ENCODE measurements at regions not wholly inside any gene's neighbourhood (a gene's known extent, or its start where the extent isn't known, plus 50 kb on each side); places are given as distances from the start of the nearest gene placed in this dataset.

DNA sequence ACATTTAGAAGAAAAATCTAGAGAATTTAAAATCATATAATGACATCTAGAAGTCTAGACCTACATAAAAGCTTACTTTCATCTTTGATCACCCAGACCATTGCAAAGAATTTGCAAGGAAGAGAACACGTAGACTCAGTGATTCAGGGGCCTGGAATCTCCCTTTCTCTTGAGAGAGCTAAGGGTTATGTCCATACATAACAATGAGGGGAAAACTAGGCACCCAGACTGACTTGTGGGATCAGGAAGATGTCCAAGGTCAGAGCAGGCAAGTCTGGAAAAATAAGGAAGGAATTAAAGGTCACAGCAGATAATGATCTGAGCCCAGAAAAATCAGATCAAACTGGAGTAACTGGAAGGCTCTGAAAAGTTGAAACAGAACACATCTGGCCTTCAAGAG is 198.4 kb upstream of the SFRP2 start:
- no peak overlapping the region for H3K4me3 ChIP-seq (ENCODE audit: low read length in 2 of 2)
- H3K27me3 ChIP-seq (ENCODE audit: insufficient read depth, low read length), result no peaks in the 10 kb centered on the region
- ChIA-PET CTCF (ENCODE audit: partially characterized antibody) (no interaction called here), POLR2A (ENCODE audit: partially characterized antibody) (no interaction called here)
- no peaks in the 10 kb centered on the region for H3K36me3 ChIP-seq (ENCODE audit: insufficient read depth, low read length)
- peaks cover 0 to 15% (median 9%) of the 10 kb centered on the region in 8 donors for H3K9me3 Mint-ChIP-seq
- H3K4me3 Mint-ChIP-seq, result no peak overlapping the region
- H3K27me3 Mint-ChIP-seq, result peaks cover 4 to 6% of the 10 kb centered on the region in 2 donors
- H3K4me1 ChIP-seq (ENCODE audit: insufficient read depth, low read length), result no peaks in the 10 kb centered on the region
- H3K36me3 Mint-ChIP-seq, result no peaks in the 10 kb centered on the region
- H3K27ac Mint-ChIP-seq, result peak overlapping the region in 1 of 7 donors; percentile 8
- H3K27ac ChIP-seq (ENCODE audit: low read depth, low read length), result no peak overlapping the region
- DNase-seq, result no peak
- intact Hi-C loops (cut with micrococcal nuclease), result no loop called here
- no peaks in the 10 kb centered on the region for H3K9me3 ChIP-seq (ENCODE audit: control insufficient read depth in 1 of 2, low read length in 2 of 2)
- H3K4me1 Mint-ChIP-seq, result no peaks in the 10 kb centered on the region

DNA sequence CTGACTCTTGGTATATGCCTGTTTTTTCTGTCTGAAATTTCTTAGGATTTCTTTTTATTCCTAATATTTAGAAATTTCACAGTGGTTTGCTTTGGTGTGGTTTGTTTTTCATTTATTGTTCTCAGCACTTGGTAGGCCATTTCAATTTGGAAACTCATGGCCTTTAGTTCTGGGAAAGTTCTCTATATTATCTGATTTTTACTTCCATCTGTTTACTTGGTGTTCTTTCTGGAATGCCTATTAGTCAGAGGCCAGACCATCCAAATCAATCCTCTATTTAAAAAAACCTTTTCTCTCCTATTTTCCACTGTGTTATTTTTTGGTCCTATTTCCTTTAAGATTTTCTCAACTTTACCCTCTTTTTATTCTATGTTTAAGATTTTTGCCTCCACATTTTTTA is 188.1 kb upstream of the SFRP2 start:
- POLR2A ChIA-PET (ENCODE audit: partially characterized antibody), result no interaction called here

DNA sequence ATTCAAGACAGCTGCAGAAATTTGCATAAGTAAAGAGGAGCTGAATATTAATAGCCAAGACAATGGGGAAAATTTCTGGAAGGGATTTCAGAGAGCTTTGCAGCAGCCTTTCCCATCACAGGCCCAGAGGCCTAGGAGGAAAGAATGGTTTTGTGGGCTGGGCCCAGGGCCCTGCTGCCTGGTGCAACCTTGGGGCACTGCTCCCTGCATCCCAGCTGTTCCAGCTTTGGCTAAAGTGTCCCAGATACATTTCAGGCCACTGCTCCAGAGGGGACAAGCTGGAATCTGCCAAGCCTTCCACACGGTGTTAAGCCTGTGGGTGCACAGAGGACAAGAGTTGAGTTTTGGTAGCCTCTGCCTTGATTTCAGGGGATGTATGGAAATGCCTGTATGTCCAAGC is 185.6 kb upstream of the SFRP2 start:
- H3K27me3 Mint-ChIP-seq, result peaks cover 0 to 3% of the 10 kb centered on the region in 2 donors
- Histone ChIP-seq H3K9me3 (ENCODE audit: control insufficient read depth in 1 of 2, low read length in 2 of 2) (no peaks in the 10 kb centered on the region), H3K27me3 (ENCODE audit: insufficient read depth, low read length) (no peaks in the 10 kb centered on the region), H3K36me3 (ENCODE audit: insufficient read depth, low read length) (no peaks in the 10 kb centered on the region), H3K27ac (ENCODE audit: low read depth, low read length) (no peak overlapping the region), H3K4me3 (ENCODE audit: low read length in 2 of 2) (no peak overlapping the region), H3K4me1 (ENCODE audit: insufficient read depth, low read length) (no peaks in the 10 kb centered on the region)
- POLR2A ChIA-PET (ENCODE audit: partially characterized antibody), result no interaction called here
- intact Hi-C loops (cut with micrococcal nuclease), result no loop called here
- CTCF ChIA-PET (ENCODE audit: partially characterized antibody), result no interaction called here
- DNase-seq, result no peak
- no peak overlapping the region for H3K4me3 Mint-ChIP-seq
- H3K9me3 Mint-ChIP-seq, result peaks cover 3 to 35% (median 25%) of the 10 kb centered on the region in 8 donors
- H3K36me3 Mint-ChIP-seq, result peaks cover 3 to 5% of the 10 kb centered on the region in 2 donors
- no peak overlapping the region for H3K27ac Mint-ChIP-seq
- H3K4me1 Mint-ChIP-seq, result no peaks in the 10 kb centered on the region

More for the DNA sequence above, 188.1 kb upstream of the SFRP2 start:
- Mint-ChIP-seq H3K27ac (no peak overlapping the region), H3K4me1 (no peaks in the 10 kb centered on the region), H3K9me3 (peaks cover 3 to 48% (median 31%) of the 10 kb centered on the region in 8 donors), H3K4me3 (no peak overlapping the region), H3K36me3 (peaks cover 3 to 5% of the 10 kb centered on the region in 2 donors), H3K27me3 (peaks cover 0 to 3% of the 10 kb centered on the region in 2 donors)
- no peak for DNase-seq
- Histone ChIP-seq H3K27me3 (ENCODE audit: insufficient read depth, low read length) (no peaks in the 10 kb centered on the region), H3K4me1 (ENCODE audit: insufficient read depth, low read length) (no peaks in the 10 kb centered on the region), H3K27ac (ENCODE audit: low read depth, low read length) (no peak overlapping the region), H3K36me3 (ENCODE audit: insufficient read depth, low read length) (no peaks in the 10 kb centered on the region), H3K9me3 (ENCODE audit: control insufficient read depth in 1 of 2, low read length in 2 of 2) (no peaks in the 10 kb centered on the region), H3K4me3 (ENCODE audit: low read length in 2 of 2) (no peak overlapping the region)
- intact Hi-C loops (cut with micrococcal nuclease), result no loop called here
- CTCF ChIA-PET (ENCODE audit: partially characterized antibody), result no interaction called here

DNA sequence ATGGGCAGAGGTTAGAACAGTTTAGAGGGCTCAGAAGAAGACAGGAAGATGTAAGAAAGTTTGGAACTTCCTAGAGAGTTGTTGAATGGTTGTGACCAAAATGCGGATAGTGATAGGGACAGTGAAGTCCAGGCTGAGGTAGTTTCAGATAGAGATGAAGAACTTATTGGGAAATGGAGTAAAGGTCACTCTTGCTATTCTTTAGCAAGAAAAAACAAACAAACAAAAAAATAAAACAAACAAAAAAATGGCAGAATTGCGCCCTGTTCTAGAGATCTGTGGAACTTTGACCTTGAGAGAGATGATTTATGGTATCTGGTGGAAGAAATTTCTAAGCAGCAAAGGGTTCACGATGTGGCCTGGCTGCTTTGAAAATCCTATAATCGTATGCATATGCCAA is 185.1 kb upstream of the SFRP2 start:
- Histone ChIP-seq H3K9me3 (ENCODE audit: control insufficient read depth in 1 of 2, low read length in 2 of 2) (no peaks in the 10 kb centered on the region), H3K27me3 (ENCODE audit: insufficient read depth, low read length) (no peaks in the 10 kb centered on the region), H3K4me3 (ENCODE audit: low read length in 2 of 2) (no peak overlapping the region), H3K27ac (ENCODE audit: low read depth, low read length) (no peak overlapping the region), H3K36me3 (ENCODE audit: insufficient read depth, low read length) (no peaks in the 10 kb centered on the region), H3K4me1 (ENCODE audit: insufficient read depth, low read length) (no peaks in the 10 kb centered on the region)
- intact Hi-C loops (cut with micrococcal nuclease), result no loop called here
- Mint-ChIP-seq H3K36me3 (peaks cover 3 to 5% of the 10 kb centered on the region in 2 donors), H3K27ac (no peak overlapping the region), H3K4me1 (no peaks in the 10 kb centered on the region), H3K27me3 (peaks cover 0 to 3% of the 10 kb centered on the region in 2 donors), H3K4me3 (no peak overlapping the region), H3K9me3 (peaks cover 3 to 35% (median 25%) of the 10 kb centered on the region in 8 donors)
- no peak for DNase-seq
- POLR2A ChIA-PET (ENCODE audit: partially characterized antibody), result no interaction called here
- CTCF ChIA-PET (ENCODE audit: partially characterized antibody), result no interaction called here

DNA sequence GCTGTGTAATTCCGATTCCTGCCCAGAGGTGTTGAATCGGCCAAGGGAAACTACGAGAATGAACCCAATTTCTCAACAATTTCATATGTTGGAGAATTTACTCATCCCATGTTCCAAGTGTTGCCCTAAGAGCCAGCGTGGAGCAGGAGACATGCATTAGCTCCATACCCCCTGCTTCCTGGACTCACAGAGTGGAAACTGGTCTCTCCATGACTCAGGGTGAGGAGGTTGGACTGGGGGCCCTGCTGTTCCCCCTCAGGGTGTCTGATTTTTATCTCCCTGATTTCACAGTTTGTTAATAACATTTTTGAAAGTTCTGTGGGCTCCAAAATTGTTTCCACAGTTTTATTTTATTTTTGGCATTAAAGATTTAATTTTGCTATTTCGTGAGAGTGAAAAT is 183.0 kb upstream of the SFRP2 start:
- H3K4me1 Mint-ChIP-seq, result no peaks in the 10 kb centered on the region
- no peak overlapping the region for H3K27ac ChIP-seq (ENCODE audit: low read depth, low read length)

DNA sequence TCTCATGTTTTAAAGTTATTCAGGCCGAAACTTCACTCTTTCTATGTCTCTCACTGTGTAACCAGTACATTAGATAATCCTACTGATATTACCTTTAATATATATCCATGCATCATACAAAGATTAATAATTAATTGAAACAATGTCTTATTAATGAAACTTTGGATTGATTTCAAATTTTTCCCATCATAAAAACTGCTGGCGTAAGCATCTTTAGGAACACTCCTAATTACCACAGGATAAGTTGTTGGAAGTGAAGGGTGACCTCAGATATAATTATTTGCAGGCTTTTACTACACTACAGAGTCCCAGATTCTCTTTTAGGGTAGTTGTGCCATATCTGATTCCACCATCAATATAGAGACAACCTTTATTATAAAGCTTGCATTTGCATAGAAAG is 181.3 kb upstream of the SFRP2 start:
- Histone ChIP-seq H3K9me3 (ENCODE audit: control insufficient read depth in 1 of 2, low read length in 2 of 2) (no peaks in the 10 kb centered on the region), H3K4me3 (ENCODE audit: low read length in 2 of 2) (no peak overlapping the region), H3K27me3 (ENCODE audit: insufficient read depth, low read length) (no peaks in the 10 kb centered on the region), H3K27ac (ENCODE audit: low read depth, low read length) (no peak overlapping the region), H3K4me1 (ENCODE audit: insufficient read depth, low read length) (no peaks in the 10 kb centered on the region), H3K36me3 (ENCODE audit: insufficient read depth, low read length) (no peaks in the 10 kb centered on the region)
- ChIA-PET POLR2A (ENCODE audit: partially characterized antibody) (no interaction called here), CTCF (ENCODE audit: partially characterized antibody) (no interaction called here)
- H3K9me3 Mint-ChIP-seq, result peaks cover 3 to 17% (median 12%) of the 10 kb centered on the region in 8 donors
- peaks cover 3 to 4% of the 10 kb centered on the region in 2 donors for H3K36me3 Mint-ChIP-seq
- H3K4me1 Mint-ChIP-seq, result no peaks in the 10 kb centered on the region
- H3K4me3 Mint-ChIP-seq, result no peak overlapping the region
- H3K27ac Mint-ChIP-seq, result no peak overlapping the region
- peaks cover 0 to 3% of the 10 kb centered on the region in 2 donors for H3K27me3 Mint-ChIP-seq
- no peak for DNase-seq
- intact Hi-C loops (cut with micrococcal nuclease), result no loop called here

More for the DNA sequence above, 183.0 kb upstream of the SFRP2 start:
- H3K4me3 ChIP-seq (ENCODE audit: low read length in 2 of 2), result no peak overlapping the region
- H3K4me1 ChIP-seq (ENCODE audit: insufficient read depth, low read length), result no peaks in the 10 kb centered on the region
- no peaks in the 10 kb centered on the region for H3K36me3 ChIP-seq (ENCODE audit: insufficient read depth, low read length)
- no peaks in the 10 kb centered on the region for H3K27me3 ChIP-seq (ENCODE audit: insufficient read depth, low read length)
- H3K36me3 Mint-ChIP-seq, result peaks cover 3 to 5% of the 10 kb centered on the region in 2 donors
- ChIA-PET POLR2A (ENCODE audit: partially characterized antibody) (no interaction called here), CTCF (ENCODE audit: partially characterized antibody) (no interaction called here)
- H3K27ac Mint-ChIP-seq, result no peak overlapping the region
- DNase-seq, result no peak
- peaks cover 3 to 32% (median 25%) of the 10 kb centered on the region in 8 donors for H3K9me3 Mint-ChIP-seq
- H3K4me3 Mint-ChIP-seq, result no peak overlapping the region
- intact Hi-C loops (cut with micrococcal nuclease), result no loop called here
- H3K9me3 ChIP-seq (ENCODE audit: control insufficient read depth in 1 of 2, low read length in 2 of 2), result no peaks in the 10 kb centered on the region
- H3K27me3 Mint-ChIP-seq, result peaks cover 0 to 3% of the 10 kb centered on the region in 2 donors

DNA sequence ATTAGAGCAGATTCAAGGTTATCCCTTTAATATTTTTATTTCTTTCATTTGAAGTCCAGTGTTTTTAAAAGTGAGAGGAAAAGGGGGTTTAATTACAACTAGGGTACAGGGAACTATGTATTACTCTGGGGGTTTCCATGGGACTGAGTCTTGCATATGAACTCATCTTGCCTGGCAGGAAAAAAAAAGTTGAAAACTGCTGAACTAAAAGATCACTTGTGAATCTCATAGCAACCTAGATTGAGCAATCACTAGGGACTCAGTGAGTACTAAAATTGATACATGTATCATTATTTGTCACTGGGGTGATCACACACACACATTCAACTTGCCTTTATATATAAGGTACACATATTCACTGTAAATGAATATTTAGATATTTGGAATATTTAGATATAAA is 180.7 kb upstream of the SFRP2 start:
- Mint-ChIP-seq H3K4me3 (no peak overlapping the region), H3K27ac (no peak overlapping the region), H3K4me1 (no peaks in the 10 kb centered on the region), H3K36me3 (peaks cover 0 to 3% of the 10 kb centered on the region in 2 donors), H3K9me3 (peaks cover 3 to 11% (median 7%) of the 10 kb centered on the region in 8 donors), H3K27me3 (peaks cover 0 to 3% of the 10 kb centered on the region in 2 donors)
- H3K27me3 ChIP-seq (ENCODE audit: insufficient read depth, low read length), result no peaks in the 10 kb centered on the region
- no peak overlapping the region for H3K4me3 ChIP-seq (ENCODE audit: low read length in 2 of 2)
- intact Hi-C loops (cut with micrococcal nuclease), result no loop called here
- H3K4me1 ChIP-seq (ENCODE audit: insufficient read depth, low read length), result no peaks in the 10 kb centered on the region
- H3K9me3 ChIP-seq (ENCODE audit: control insufficient read depth in 1 of 2, low read length in 2 of 2), result no peaks in the 10 kb centered on the region
- ChIA-PET CTCF (ENCODE audit: partially characterized antibody) (no interaction called here), POLR2A (ENCODE audit: partially characterized antibody) (no interaction called here)
- no peaks in the 10 kb centered on the region for H3K36me3 ChIP-seq (ENCODE audit: insufficient read depth, low read length)
- DNase-seq, result no peak
- no peak overlapping the region for H3K27ac ChIP-seq (ENCODE audit: low read depth, low read length)

DNA sequence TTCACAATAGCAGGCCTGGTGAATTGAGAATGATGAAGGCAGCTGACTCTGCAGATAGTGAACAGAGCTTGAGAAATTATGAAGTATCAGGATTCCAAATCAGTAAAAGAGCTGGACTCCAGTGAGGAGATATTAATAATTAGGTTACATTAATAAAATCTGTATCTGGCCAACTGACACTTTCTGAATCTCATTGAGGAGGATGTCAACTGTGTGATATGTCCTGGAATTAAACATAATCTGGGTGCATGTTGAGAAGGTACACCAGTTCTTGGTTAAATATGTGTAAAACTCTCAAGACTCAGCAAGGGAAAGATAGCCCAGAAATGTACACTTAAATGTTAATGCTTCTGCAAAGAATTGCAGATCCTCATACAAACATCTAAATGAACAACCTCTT is 177.8 kb upstream of the SFRP2 start:
- Mint-ChIP-seq H3K4me3 (no peak overlapping the region), H3K4me1 (no peaks in the 10 kb centered on the region), H3K27ac (no peak overlapping the region), H3K9me3 (no peaks in the 10 kb centered on the region), H3K36me3 (no peaks in the 10 kb centered on the region), H3K27me3 (peaks cover 0 to under 1% of the 10 kb centered on the region in 2 donors)
- Histone ChIP-seq H3K9me3 (ENCODE audit: control insufficient read depth in 1 of 2, low read length in 2 of 2) (no peaks in the 10 kb centered on the region), H3K27ac (ENCODE audit: low read depth, low read length) (no peak overlapping the region), H3K4me1 (ENCODE audit: insufficient read depth, low read length) (no peaks in the 10 kb centered on the region), H3K27me3 (ENCODE audit: insufficient read depth, low read length) (no peaks in the 10 kb centered on the region), H3K36me3 (ENCODE audit: insufficient read depth, low read length) (no peaks in the 10 kb centered on the region), H3K4me3 (ENCODE audit: low read length in 2 of 2) (no peak overlapping the region)
- ChIA-PET POLR2A (ENCODE audit: partially characterized antibody) (no interaction called here), CTCF (ENCODE audit: partially characterized antibody) (no interaction called here)
- intact Hi-C loops (cut with micrococcal nuclease), result no loop called here
- no peak for DNase-seq
